ENCODE measurements at regions not wholly inside any gene's neighbourhood (a gene's known extent, or its start where the extent isn't known, plus 50 kb on each side); places are given as distances from the start of the nearest gene placed in this dataset.

GRCh38 chr14:83733670-83734069 is 1796.3 kb upstream of the FLRT2 start:
- TF ChIP-seq CTCF (IDR thresholded peaks at IDR 0.05) (no peak), POLR2A (IDR thresholded peaks at IDR 0.05) (no peak)
- Histone ChIP-seq H3K4me3 (no peak overlapping the region), H3K27ac (no peak overlapping the region), H3K36me3 (no peaks in the 10 kb centered on the region), H3K4me1 (no peaks in the 10 kb centered on the region), H3K27me3 (no peaks in the 10 kb centered on the region), H3K9me3 (peaks cover 0 to 5% (median 0%) of the 10 kb centered on the region in 12 donors)
- intact Hi-C loops (cut with DNase I), result loop anchor here in 1 of 10 donors (1.0 kb wide), 1 partner anchor 11 kb away; no protein-coding TSS in a partner anchor
- DNase-seq (no peak), ATAC-seq (no peak)
- WGBS, 4 donors, result 68 to 96% (median 85%) methylated on average over 1 of the region's 1 CpG

GRCh38 chr14:83734431-83734830 is 1795.5 kb upstream of the FLRT2 start:
- DNase-seq (no peak), ATAC-seq (no peak)
- no peak overlapping the region for H3K27ac ChIP-seq
- WGBS, 4 donors, result 76 to 81% (median 77%) methylated on average over 7 of the region's 7 CpGs
- TF ChIP-seq POLR2A (IDR thresholded peaks at IDR 0.05) (no peak), CTCF (IDR thresholded peaks at IDR 0.05) (no peak)
- intact Hi-C loops (cut with DNase I), result no loop called here
- H3K9me3 ChIP-seq, result no peaks in the 10 kb centered on the region
- no peaks in the 10 kb centered on the region for H3K4me1 ChIP-seq
- no peaks in the 10 kb centered on the region for H3K36me3 ChIP-seq
- no peak overlapping the region for H3K4me3 ChIP-seq
- H3K27me3 ChIP-seq, result no peaks in the 10 kb centered on the region

GRCh38 chr14:83741269-83741668 is 1788.7 kb upstream of the FLRT2 start:
- no peaks in the 10 kb centered on the region for H3K27me3 ChIP-seq
- no peaks in the 10 kb centered on the region for H3K36me3 ChIP-seq
- intact Hi-C loops (cut with DNase I), result no loop called here
- DNase-seq (no peak), ATAC-seq (no peak)
- H3K9me3 ChIP-seq, result no peaks in the 10 kb centered on the region
- no peak for TF ChIP-seq CTCF (IDR thresholded peaks at IDR 0.05)
- TF ChIP-seq POLR2A (IDR thresholded peaks at IDR 0.05), result no peak
- 91 to 95% (median 93%) methylated on average over 3 of the region's 3 CpGs for WGBS, 4 donors
- no peak overlapping the region for H3K4me3 ChIP-seq
- no peak overlapping the region for H3K27ac ChIP-seq
- H3K4me1 ChIP-seq, result no peaks in the 10 kb centered on the region

- TF ChIP-seq CTCF (IDR thresholded peaks at IDR 0.05) (no peak), POLR2A (IDR thresholded peaks at IDR 0.05) (no peak)
Measured at GRCh38 chr14:83744224-83744623, 1785.7 kb upstream of the FLRT2 start.

More at GRCh38 chr14:83744224-83744623, 1785.7 kb upstream of the FLRT2 start:
- no peak for ATAC-seq
- no peak overlapping the region for H3K27ac ChIP-seq
- peaks cover 0 to 5% (median 0%) of the 10 kb centered on the region in 12 donors for H3K9me3 ChIP-seq
- no peaks in the 10 kb centered on the region for H3K36me3 ChIP-seq
- no peaks in the 10 kb centered on the region for H3K4me1 ChIP-seq
- 71 to 81% (median 77%) methylated on average over 1 of the region's 1 CpG for WGBS, 4 donors
- no peaks in the 10 kb centered on the region for H3K27me3 ChIP-seq
- intact Hi-C loops (cut with DNase I), result loop anchor here in 1 of 10 donors (1.0 kb wide), 1 partner anchor 11 kb away; no protein-coding TSS in a partner anchor
- DNase-seq, result no peak
- no peak overlapping the region for H3K4me3 ChIP-seq
